NCI-H1417 (cell line): ENCODE measurements at regions not wholly inside any gene's neighbourhood (a gene's known extent, or its start where the extent isn't known, plus 50 kb on each side); places are given as distances from the start of the nearest gene placed in this dataset.
"Not testable (repeated sequence)": the region's sequence is repeated elsewhere in the genome, so short reads cannot be mapped to it uniquely, and the experiment has no call there.

ENCODE experiments used
- DNase-seq, 3 experiments: peaks; one replicate each; lab custom pipeline; 2025; lab: John Stamatoyannopoulos, UW

- no peak for DNase-seq
Measured at GRCh38 chr2:236375973-236376476, 111.8 kb upstream of the ASB18 start.

- DNase-seq, result peak in 2 of 3 experiments; percentile 2 to 9
Measured at GRCh38 chr2:236376566-236377244, 112.5 kb upstream of the ASB18 start.

- DNase-seq, result no peak
Measured at GRCh38 chr2:236380051-236380612, 115.9 kb upstream of the ASB18 start.

GRCh38 chr2:236381253-236381652 lies 117.0 kb upstream of the ASB18 start:
- DNase-seq, result not testable (repeated sequence)

- DNase-seq, result not testable (repeated sequence)
Measured at GRCh38 chr2:236389284-236390216, 125.3 kb upstream of the ASB18 start.

GRCh38 chr2:236393101-236393500 lies 128.9 kb upstream of the ASB18 start:
- DNase-seq, result no peak

- DNase-seq, result no peak
Measured at GRCh38 chr2:236393581-236393980, 129.4 kb upstream of the ASB18 start.

- DNase-seq, result no peak
Measured at GRCh38 chr2:236394571-236394970, 130.4 kb upstream of the ASB18 start.

- DNase-seq, result no peak
Measured at GRCh38 chr2:236395067-236395466, 130.9 kb upstream of the ASB18 start.

- DNase-seq, result no peak
Measured at GRCh38 chr2:236396818-236397350, 132.7 kb upstream of the ASB18 start.

- DNase-seq, result no peak
Measured at GRCh38 chr2:236397681-236398080, 133.5 kb upstream of the ASB18 start.

- DNase-seq, result no peak
Measured at GRCh38 chr2:236399409-236399808, 135.2 kb upstream of the ASB18 start.

- DNase-seq, result no peak
Measured at GRCh38 chr2:236400046-236400574, 135.9 kb upstream of the ASB18 start.

GRCh38 chr2:236400594-236401360 lies 136.6 kb upstream of the ASB18 start:
- DNase-seq, result no peak

GRCh38 chr2:236402033-236402790 lies 138.0 kb upstream of the ASB18 start:
- DNase-seq, result no peak

- no peak for DNase-seq
Measured at GRCh38 chr2:236403125-236403524, 138.9 kb upstream of the ASB18 start.

GRCh38 chr2:236403811-236404210 lies 139.6 kb upstream of the ASB18 start:
- no peak for DNase-seq

GRCh38 chr2:236404346-236404745 lies 140.1 kb upstream of the ASB18 start:
- DNase-seq, result no peak

GRCh38 chr2:236405357-236405756 lies 141.2 kb upstream of the ASB18 start:
- no peak for DNase-seq

GRCh38 chr2:236408090-236408489 lies 143.9 kb upstream of the ASB18 start:
- no peak for DNase-seq

GRCh38 chr2:236408786-236409185 lies 144.6 kb upstream of the ASB18 start:
- no peak for DNase-seq
